H1 (cell line): ENCODE measurements at regions not wholly inside any gene's neighbourhood (a gene's known extent, or its start where the extent isn't known, plus 50 kb on each side); places are given as distances from the start of the nearest gene placed in this dataset.

Experiments used
- CTCF ChIA-PET: fragments of 300-600 bp; sonication (Branson Sonifier 250); formaldehyde crosslinking; loops from one replicate; lab custom pipeline; 2021; ENCODE audit not compliant: partially characterized antibody; lab: Charles Lee
- POLR2A ChIA-PET: fragments of 300-600 bp; sonication (Branson Sonifier 250); formaldehyde crosslinking; loops from one replicate; lab custom pipeline; 2021; ENCODE audit warnings: inconsistent platforms; ENCODE audit not compliant: partially characterized antibody; lab: Charles Lee
- DNase-seq, 2 experiments: peaks; one replicate each; pipeline versions ENCODE4 v3.0.0 to v3.0.0-alpha.2; 2010 to 2022; ENCODE audit warnings: low spot score in 2 of 2, low read depth in 1 of 2, mixed read lengths in 1 of 2
- FAIRE-seq: peaks from 2 replicates; lab custom pipeline; 2011; peaks lifted over from hg19 to GRCh38; lab: Jason Lieb, UNC
- H2AFZ ChIP-seq: 2 replicates; pipeline ENCODE4 v1.8.1; 2012; ENCODE audit warnings: low read length, inconsistent platforms
- H2AK5ac ChIP-seq: 2 replicates; pipeline ENCODE4 v1.6.1; 2013; ENCODE audit warnings: low read depth, low read length
- H2BK120ac ChIP-seq: replicated peaks from 2 replicates; pipeline ENCODE3; 2013; ENCODE audit warnings: low read depth, low read length, inconsistent platforms
- H2BK12ac ChIP-seq: 2 replicates; pipeline ENCODE4 v1.6.1; 2013; ENCODE audit warnings: low read depth, low read length
- H2BK15ac ChIP-seq: 2 replicates; pipeline ENCODE4 v1.6.1; 2013; ENCODE audit warnings: low read length
- H2BK20ac ChIP-seq: 2 replicates; pipeline ENCODE4 v1.6.1; 2013; ENCODE audit warnings: low read length
- H2BK5ac ChIP-seq: 2 replicates; pipeline ENCODE4 v1.6.1; 2013; ENCODE audit warnings: low read depth, low read length
- H3K14ac ChIP-seq: 2 replicates; pipeline ENCODE4 v1.6.1; 2013; ENCODE audit warnings: inconsistent platforms; ENCODE audit not compliant: insufficient read length
- H3K18ac ChIP-seq: 2 replicates; pipeline ENCODE4 v1.6.1; 2013; ENCODE audit warnings: low read length; ENCODE audit errors: extremely low read depth
- H3K23ac ChIP-seq: 2 replicates; pipeline ENCODE4 v1.6.1; 2013; ENCODE audit warnings: inconsistent platforms; ENCODE audit not compliant: insufficient read length
- H3K23me2 ChIP-seq: 2 replicates; pipeline ENCODE4 v1.6.1; 2013; ENCODE audit warnings: low read depth, low read length
- H3K27ac ChIP-seq: 2 replicates; pipeline ENCODE4 v1.6.1; 2011; ENCODE audit warnings: low read depth, low read length, inconsistent platforms
- H3K27me3 ChIP-seq, 4 experiments: replicated peaks in 1 of 4; 1 replicate in 1 of 4; 2 replicates in 3 of 4; pipeline versions ENCODE4 v1.6.1 to v1.8.1; 2011 to 2013; ENCODE audit warnings: low read length in 3 of 4, mild to moderate bottlenecking in 3 of 4, inconsistent platforms in 2 of 4, mixed read lengths in 2 of 4, moderate library complexity in 1 of 4; ENCODE audit not compliant: control insufficient read depth in 3 of 4, insufficient read depth in 3 of 4; ENCODE audit errors: extremely low read depth in 1 of 4
- H3K36me3 ChIP-seq, 4 experiments: 2 replicates each; pipeline versions ENCODE4 v1.6.1 to v1.8.1; 2011 to 2013; ENCODE audit warnings: mild to moderate bottlenecking in 4 of 4, low read length in 3 of 4, moderate library complexity in 2 of 4, control low read depth in 1 of 4, inconsistent platforms in 1 of 4; ENCODE audit not compliant: insufficient read depth in 4 of 4, control insufficient read depth in 2 of 4
- H3K4ac ChIP-seq: replicated peaks from 2 replicates; pipeline ENCODE3; 2013; ENCODE audit warnings: low read length, low read depth, mixed read lengths, inconsistent platforms; ENCODE audit not compliant: insufficient read length
- H3K4me1 ChIP-seq, 4 experiments: replicated peaks in 1 of 4; 1 replicate in 1 of 4; 2 replicates in 3 of 4; pipeline versions ENCODE4 v1.6.1 to v1.8.1; 2011 to 2013; ENCODE audit warnings: low read length in 3 of 4, inconsistent platforms in 2 of 4, mixed read lengths in 1 of 4; ENCODE audit not compliant: insufficient read depth in 4 of 4, control insufficient read depth in 3 of 4
- H3K4me2 ChIP-seq, 2 experiments: 2 replicates each; pipeline versions ENCODE4 v1.6.1 to v1.8.1; 2011 to 2013; ENCODE audit warnings: low read depth in 2 of 2, low read length in 2 of 2, control low read depth in 1 of 2, inconsistent platforms in 1 of 2, mild to moderate bottlenecking in 1 of 2; ENCODE audit not compliant: insufficient read depth in 1 of 2
- H3K4me3 ChIP-seq, 4 experiments: fragments of 200-600, 300-600 bp in 1 of 4; sonication (generic), shearing (Covaris generic), sonication (Bioruptor Twin) in 1 of 4; 2 replicates each; pipeline versions ENCODE4 v1.5.1 to v1.8.1; 2011 to 2016; ENCODE audit warnings: low read length in 4 of 4, low read depth in 3 of 4, control low read depth in 2 of 4, inconsistent platforms in 2 of 4, mild to moderate bottlenecking in 2 of 4, mixed read lengths in 1 of 4, moderate library complexity in 1 of 4; ENCODE audit not compliant: insufficient read depth in 2 of 4; ENCODE audit errors: extremely low read depth in 1 of 4
- H3K56ac ChIP-seq: replicated peaks from 2 replicates; pipeline ENCODE3; 2013; ENCODE audit warnings: low read depth, mild to moderate bottlenecking, mixed read lengths, low read length, inconsistent platforms; ENCODE audit not compliant: insufficient read length
- H3K79me1 ChIP-seq: 2 replicates; pipeline ENCODE4 v1.6.1; 2013; ENCODE audit warnings: low read depth, low read length, control low read depth
- H3K79me2 ChIP-seq, 2 experiments: 2 replicates each; pipeline versions ENCODE4 v1.6.1 to v1.8.1; 2012 to 2013; ENCODE audit warnings: low read length in 2 of 2, mild to moderate bottlenecking in 2 of 2, inconsistent platforms in 1 of 2; ENCODE audit not compliant: insufficient read depth in 2 of 2, control insufficient read depth in 1 of 2
- H3K9ac ChIP-seq, 4 experiments: replicated peaks in 1 of 4; 1 replicate in 1 of 4; 2 replicates in 3 of 4; pipeline versions ENCODE4 v1.6.1 to v1.8.1; 2011 to 2013; ENCODE audit warnings: low read depth in 3 of 4, low read length in 3 of 4, control low read depth in 2 of 4, mild to moderate bottlenecking in 2 of 4, moderate library complexity in 2 of 4, inconsistent platforms in 1 of 4; ENCODE audit errors: extremely low read depth in 1 of 4
- H3K9me3 ChIP-seq, 2 experiments: 2 replicates each; pipeline versions ENCODE4 v1.6.1 to v1.8.1; 2012 to 2013; ENCODE audit warnings: mild to moderate bottlenecking in 2 of 2, moderate library complexity in 2 of 2, control low read depth in 1 of 2, inconsistent platforms in 1 of 2, low read depth in 1 of 2, low read length in 1 of 2, mixed read lengths in 1 of 2; ENCODE audit not compliant: insufficient read depth in 2 of 2
- H4K20me1 ChIP-seq, 2 experiments: replicated peaks in 1 of 2; 2 replicates each; pipeline versions ENCODE3 to v1.8.1; 2011 to 2013; ENCODE audit warnings: inconsistent platforms in 2 of 2, low read length in 2 of 2, mild to moderate bottlenecking in 1 of 2; ENCODE audit not compliant: insufficient read depth in 2 of 2, control insufficient read depth in 1 of 2
- H4K5ac ChIP-seq: 2 replicates; pipeline ENCODE4 v1.6.1; 2013; ENCODE audit warnings: low read length, low read depth, mixed read lengths, inconsistent platforms; ENCODE audit not compliant: insufficient read length
- H4K8ac ChIP-seq: 2 replicates; pipeline ENCODE4 v1.8.0; 2013; ENCODE audit warnings: mild to moderate bottlenecking, moderate library complexity, low read length, inconsistent platforms; ENCODE audit not compliant: insufficient read depth; ENCODE audit errors: extremely low read depth
- H4K91ac ChIP-seq: replicated peaks from 2 replicates; pipeline ENCODE3; 2013; ENCODE audit warnings: low read length, mixed read lengths, inconsistent platforms; ENCODE audit not compliant: insufficient read length
- BCL11A ChIP-seq, 2 experiments: IDR thresholded peaks; one replicate each; pipeline ENCODE4 v1.6.1; 2011; ENCODE audit warnings: low read depth in 2 of 2, low read length in 2 of 2, mild to moderate bottlenecking in 2 of 2
- CREB1 ChIP-seq: IDR thresholded peaks from 2 replicates; pipeline ENCODE4 v1.6.1; 2012; ENCODE audit warnings: inconsistent platforms
- E2F6 ChIP-seq: IDR thresholded peaks from 2 replicates; pipeline ENCODE4 v1.6.1; 2012; ENCODE audit warnings: inconsistent platforms
- EZH2 ChIP-seq: fragments of 200-600 bp; sonication (generic); IDR thresholded peaks from 2 replicates; pipeline ENCODE4 v1.7.1; 2012; ENCODE audit warnings: low read depth, mild to moderate bottlenecking, moderate library complexity, low read length, inconsistent platforms; ENCODE audit not compliant: severe bottlenecking
- JUN ChIP-seq: IDR thresholded peaks from 2 replicates; pipeline ENCODE4 v1.6.1; 2011; ENCODE audit warnings: low read depth, mild to moderate bottlenecking, improper control_type of control experiment, low read length
- NANOG ChIP-seq: IDR thresholded peaks from 2 replicates; pipeline ENCODE4 v1.6.1; 2011; ENCODE audit warnings: low read length, low read depth, mild to moderate bottlenecking, inconsistent platforms; ENCODE audit not compliant: insufficient read depth, poor library complexity, severe bottlenecking
- POLR2A ChIP-seq, 2 experiments: IDR thresholded peaks; 1 replicate in 1 of 2; 2 replicates in 1 of 2; pipeline ENCODE4 v1.6.1; 2011; ENCODE audit warnings: low read depth in 2 of 2, low read length in 2 of 2, mild to moderate bottlenecking in 2 of 2; ENCODE audit errors: control extremely low read depth in 1 of 2
- SIN3A ChIP-seq, 2 experiments: IDR thresholded peaks in 1 of 2; conservative IDR thresholded peaks in 1 of 2; 2 replicates each; pipeline ENCODE4 v1.6.1; 2011 to 2012; ENCODE audit warnings: low read length in 2 of 2, improper control_type of control experiment in 1 of 2, low read depth in 1 of 2, mild to moderate bottlenecking in 1 of 2
- SIRT6 ChIP-seq: IDR thresholded peaks from one replicate; pipeline ENCODE4 v1.7.1; 2012; ENCODE audit warnings: low read length, inconsistent platforms
- TAF1 ChIP-seq: IDR thresholded peaks from 2 replicates; pipeline ENCODE4 v1.6.1; 2011; ENCODE audit warnings: mild to moderate bottlenecking, low read depth, low read length
- WGBS, 2 experiments: shearing (Covaris generic) in 1 of 2; methylation state at CpG; one replicate each; pipeline versions ENCODE4 v1.1.6 to v1.1.7; 2013 to 2015; ENCODE audit warnings: low lambda C conversion rate in 2 of 2, mixed read lengths in 2 of 2, inconsistent platforms in 1 of 2, low coverage in 1 of 2, missing lambda C conversion rate in 1 of 2; ENCODE audit not compliant: insufficient replicate concordance in 2 of 2, insufficient coverage in 1 of 2, insufficient read length in 1 of 2; ENCODE audit errors: extremely low coverage in 1 of 2, missing lambda C conversion rate in 1 of 2; 5-methylcytosine and 5-hydroxymethylcytosine counted together
- TF ChIP-seq, protein P1 (sequence below), 3 experiments: IDR thresholded peaks; 1 replicate in 2 of 3; 2 replicates in 1 of 3; pipeline versions ENCODE4 v1.5.1 to v1.6.1; 2011; ENCODE audit warnings: low read length in 3 of 3, mild to moderate bottlenecking in 3 of 3, inconsistent platforms in 2 of 3, low read depth in 1 of 3, moderate library complexity in 1 of 3; ENCODE audit not compliant: insufficient read depth in 1 of 3; ENCODE audit errors: control extremely low read depth in 1 of 3

DNA sequence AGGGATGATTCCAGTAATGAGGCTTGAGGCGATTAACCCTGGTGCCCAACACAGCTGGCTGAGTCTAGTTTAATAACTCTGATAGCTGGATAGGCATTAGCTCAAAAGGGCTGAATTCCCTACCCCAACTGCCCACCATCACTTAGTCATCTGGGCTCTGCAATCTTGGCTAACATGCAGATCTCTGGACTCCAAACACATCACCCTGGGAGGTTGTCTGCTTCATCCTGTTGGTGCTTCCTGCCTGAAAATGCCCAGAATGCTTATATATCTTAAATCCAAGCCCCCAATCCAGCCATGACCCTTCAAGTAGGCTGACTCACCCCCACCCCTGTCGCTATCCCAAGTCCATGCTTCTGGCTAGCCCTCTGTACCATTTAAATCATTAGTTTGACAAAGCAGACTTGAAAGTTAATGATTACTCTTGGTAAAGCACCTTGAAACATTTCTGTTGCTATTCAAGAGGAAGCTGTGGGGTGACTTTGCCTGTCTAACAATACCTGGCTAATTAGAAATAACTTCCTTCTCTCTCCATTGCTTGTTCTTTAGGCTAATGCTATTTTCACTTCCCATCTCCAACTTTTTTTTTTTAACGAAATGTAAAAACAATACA, 107.0 kb upstream of the RORA start:
- no peak overlapping the region for H2BK5ac ChIP-seq
- H3K4me1 ChIP-seq, result no peaks in the 10 kb centered on the region
- no peak for FAIRE-seq
- no peak overlapping the region for H3K4me2 ChIP-seq
- no peak overlapping the region for H3K9ac ChIP-seq
- H3K79me2 ChIP-seq, result no peaks in the 10 kb centered on the region
- no peak overlapping the region for H3K4me3 ChIP-seq
- no peaks in the 10 kb centered on the region for H4K20me1 ChIP-seq
- H2BK120ac ChIP-seq, result no peak overlapping the region
- no peak overlapping the region for H3K56ac ChIP-seq
- 83% methylated on average over 3 of the region's 3 CpGs; no CpG with 5 or more reads in 1 of the 2 experiments for WGBS, 2 experiments
- H3K4ac ChIP-seq, result no peak overlapping the region
- no peak overlapping the region for H2BK20ac ChIP-seq
- H4K91ac ChIP-seq, result no peak overlapping the region
- no peak overlapping the region for H2BK12ac ChIP-seq
- no peaks in the 10 kb centered on the region for H3K27me3 ChIP-seq
- H3K27ac ChIP-seq, result no peak overlapping the region
- no peak for DNase-seq
- H3K23ac ChIP-seq, result no peak overlapping the region
- no peak overlapping the region for H4K5ac ChIP-seq
- H2AK5ac ChIP-seq, result no peak overlapping the region
- H3K18ac ChIP-seq, result no peak overlapping the region
- no peaks in the 10 kb centered on the region for H3K79me1 ChIP-seq
- CTCF ChIA-PET, result no interaction called here
- no peak overlapping the region for H2BK15ac ChIP-seq
- POLR2A ChIA-PET, result no interaction called here
- 0 out of 2 replicates have a peak overlapping the region, but pooled peaks have one; percentile 2 for H2AFZ ChIP-seq
- H4K8ac ChIP-seq, result no peak overlapping the region
- no peaks in the 10 kb centered on the region for H3K36me3 ChIP-seq
- no peak overlapping the region for H3K14ac ChIP-seq
- H3K23me2 ChIP-seq, result no peaks in the 10 kb centered on the region
- H3K9me3 ChIP-seq, result 0 out of 4 replicates have a peak, but pooled peaks cover 0 to 2% of the 10 kb centered on the region in 2 experiments
- TF ChIP-seq SIN3A (conservative IDR thresholded peaks at IDR 0.05 in 1 of 2, IDR thresholded peaks at IDR 0.05 in 1 of 2; ENCODE audit: low read depth in 1 of 2, low read length in 2 of 2) (no peak), NANOG (no peak), E2F6 (no peak), JUN (no peak), SIRT6 (no peak), TAF1 (no peak), EZH2 (no peak), BCL11A (IDR thresholded peaks at IDR 0.05; ENCODE audit: low read depth in 2 of 2, low read length in 2 of 2) (no peak), CREB1 (no peak), POLR2A (IDR thresholded peaks at IDR 0.05; ENCODE audit: control extremely low read depth in 1 of 2, low read depth in 2 of 2, low read length in 2 of 2) (no peak)
- TF ChIP-seq, protein P1, sequence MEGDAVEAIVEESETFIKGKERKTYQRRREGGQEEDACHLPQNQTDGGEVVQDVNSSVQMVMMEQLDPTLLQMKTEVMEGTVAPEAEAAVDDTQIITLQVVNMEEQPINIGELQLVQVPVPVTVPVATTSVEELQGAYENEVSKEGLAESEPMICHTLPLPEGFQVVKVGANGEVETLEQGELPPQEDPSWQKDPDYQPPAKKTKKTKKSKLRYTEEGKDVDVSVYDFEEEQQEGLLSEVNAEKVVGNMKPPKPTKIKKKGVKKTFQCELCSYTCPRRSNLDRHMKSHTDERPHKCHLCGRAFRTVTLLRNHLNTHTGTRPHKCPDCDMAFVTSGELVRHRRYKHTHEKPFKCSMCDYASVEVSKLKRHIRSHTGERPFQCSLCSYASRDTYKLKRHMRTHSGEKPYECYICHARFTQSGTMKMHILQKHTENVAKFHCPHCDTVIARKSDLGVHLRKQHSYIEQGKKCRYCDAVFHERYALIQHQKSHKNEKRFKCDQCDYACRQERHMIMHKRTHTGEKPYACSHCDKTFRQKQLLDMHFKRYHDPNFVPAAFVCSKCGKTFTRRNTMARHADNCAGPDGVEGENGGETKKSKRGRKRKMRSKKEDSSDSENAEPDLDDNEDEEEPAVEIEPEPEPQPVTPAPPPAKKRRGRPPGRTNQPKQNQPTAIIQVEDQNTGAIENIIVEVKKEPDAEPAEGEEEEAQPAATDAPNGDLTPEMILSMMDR (IDR thresholded peaks at IDR 0.05; ENCODE audit: control extremely low read depth in 1 of 3, insufficient read depth in 1 of 3, low read depth in 1 of 3, low read length in 3 of 3), result no peak
